ENCODE measurements at regions not wholly inside any gene's neighbourhood (a gene's known extent, or its start where the extent isn't known, plus 50 kb on each side); places are given as distances from the start of the nearest gene placed in this dataset.

DNA sequence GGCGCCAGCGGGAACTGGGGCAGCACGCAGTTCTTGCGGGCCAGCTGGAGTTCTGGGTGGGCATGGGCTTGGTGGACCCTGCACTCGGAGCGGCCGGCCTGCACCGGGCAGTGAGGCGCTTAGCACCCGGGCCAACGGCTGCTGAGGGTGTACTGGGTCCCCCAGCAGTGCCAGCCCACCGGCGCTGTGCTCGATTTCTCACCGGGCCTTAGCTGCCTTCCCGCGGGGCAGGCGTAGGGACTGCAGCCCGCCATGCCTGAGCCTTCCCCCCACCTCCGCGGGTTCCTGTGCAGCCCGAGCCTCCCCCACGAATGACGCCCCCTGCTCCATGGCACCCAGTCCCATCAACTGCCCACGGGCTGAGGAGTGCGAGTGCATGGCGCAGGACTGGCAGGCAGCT lies 168.8 kb downstream of the CD24 start:
- H3K4me3 Mint-ChIP-seq (ENCODE audit: unreplicated experiment): no peak overlapping the region
- TF ChIP-seq, protein P1, sequence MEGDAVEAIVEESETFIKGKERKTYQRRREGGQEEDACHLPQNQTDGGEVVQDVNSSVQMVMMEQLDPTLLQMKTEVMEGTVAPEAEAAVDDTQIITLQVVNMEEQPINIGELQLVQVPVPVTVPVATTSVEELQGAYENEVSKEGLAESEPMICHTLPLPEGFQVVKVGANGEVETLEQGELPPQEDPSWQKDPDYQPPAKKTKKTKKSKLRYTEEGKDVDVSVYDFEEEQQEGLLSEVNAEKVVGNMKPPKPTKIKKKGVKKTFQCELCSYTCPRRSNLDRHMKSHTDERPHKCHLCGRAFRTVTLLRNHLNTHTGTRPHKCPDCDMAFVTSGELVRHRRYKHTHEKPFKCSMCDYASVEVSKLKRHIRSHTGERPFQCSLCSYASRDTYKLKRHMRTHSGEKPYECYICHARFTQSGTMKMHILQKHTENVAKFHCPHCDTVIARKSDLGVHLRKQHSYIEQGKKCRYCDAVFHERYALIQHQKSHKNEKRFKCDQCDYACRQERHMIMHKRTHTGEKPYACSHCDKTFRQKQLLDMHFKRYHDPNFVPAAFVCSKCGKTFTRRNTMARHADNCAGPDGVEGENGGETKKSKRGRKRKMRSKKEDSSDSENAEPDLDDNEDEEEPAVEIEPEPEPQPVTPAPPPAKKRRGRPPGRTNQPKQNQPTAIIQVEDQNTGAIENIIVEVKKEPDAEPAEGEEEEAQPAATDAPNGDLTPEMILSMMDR (IDR thresholded peaks at IDR 0.05; ENCODE audit: partially characterized antibody, unreplicated experiment): no peak
- peaks cover 6% of the 10 kb centered on the region for H3K9me3 Mint-ChIP-seq (ENCODE audit: unreplicated experiment)
- no peaks in the 10 kb centered on the region for H3K4me1 Mint-ChIP-seq (ENCODE audit: low read depth, unreplicated experiment)
- peaks cover 22% of the 10 kb centered on the region for H3K36me3 Mint-ChIP-seq (ENCODE audit: unreplicated experiment)
- no peaks in the 10 kb centered on the region for H3K27me3 Mint-ChIP-seq (ENCODE audit: unreplicated experiment)
- no peak for DNase-seq
- H3K27ac Mint-ChIP-seq (ENCODE audit: unreplicated experiment): no peak overlapping the region

DNA sequence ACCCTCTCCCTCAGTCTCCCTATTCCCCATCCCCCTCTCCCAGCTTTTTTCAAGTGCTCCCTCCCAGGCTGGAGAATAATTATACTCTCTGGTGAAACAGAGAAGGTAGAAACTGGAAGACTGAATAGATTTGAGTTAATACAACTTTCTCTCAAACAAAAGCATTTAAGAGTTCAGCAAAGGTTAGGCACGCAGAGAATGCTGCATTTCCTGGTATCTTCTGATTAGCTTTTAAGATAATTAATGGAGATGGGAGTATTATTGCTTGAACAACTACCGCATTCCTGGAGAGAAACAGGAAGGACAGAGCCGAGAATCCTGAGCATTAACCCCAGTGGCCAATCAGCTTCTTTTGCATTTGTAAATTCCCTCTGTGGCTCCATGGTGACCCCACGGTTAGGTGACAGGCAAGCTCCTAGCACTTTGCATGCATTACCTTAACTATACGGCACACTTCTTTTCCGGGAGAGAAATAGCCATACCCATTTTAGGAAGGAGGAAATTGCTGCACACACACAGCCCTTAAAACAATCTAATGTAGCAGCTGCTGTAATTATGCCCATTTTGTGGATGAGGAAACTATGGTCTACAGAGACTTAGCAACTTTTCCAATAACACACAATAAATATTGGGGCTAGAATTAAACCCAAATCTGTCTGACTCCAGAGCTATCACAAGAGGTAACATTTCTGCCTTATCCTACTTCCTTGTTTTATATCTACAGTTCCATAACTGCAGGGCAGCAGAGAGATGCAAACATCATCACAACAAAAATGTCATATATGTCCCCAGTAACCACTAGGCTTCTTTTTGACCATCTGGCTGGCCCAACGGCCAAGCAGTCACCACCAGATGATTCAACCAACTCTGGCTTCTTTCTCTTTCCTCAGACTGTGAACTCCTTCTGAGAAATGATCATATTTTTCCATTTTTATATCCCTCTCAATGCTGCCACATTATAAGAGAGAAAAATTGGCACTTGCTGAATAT lies 169.9 kb downstream of the CD24 start:
- H3K9me3 Mint-ChIP-seq (ENCODE audit: unreplicated experiment): peaks cover 6% of the 10 kb centered on the region
- H3K4me1 Mint-ChIP-seq (ENCODE audit: low read depth, unreplicated experiment): no peaks in the 10 kb centered on the region
- DNase-seq: no peak
- TF ChIP-seq, protein P1 (IDR thresholded peaks at IDR 0.05; ENCODE audit: partially characterized antibody, unreplicated experiment): no peak
- peaks cover 19% of the 10 kb centered on the region for H3K36me3 Mint-ChIP-seq (ENCODE audit: unreplicated experiment)
- no peak overlapping the region for H3K27ac Mint-ChIP-seq (ENCODE audit: unreplicated experiment)
- no peaks in the 10 kb centered on the region for H3K27me3 Mint-ChIP-seq (ENCODE audit: unreplicated experiment)
- H3K4me3 Mint-ChIP-seq (ENCODE audit: unreplicated experiment): no peak overlapping the region

DNA sequence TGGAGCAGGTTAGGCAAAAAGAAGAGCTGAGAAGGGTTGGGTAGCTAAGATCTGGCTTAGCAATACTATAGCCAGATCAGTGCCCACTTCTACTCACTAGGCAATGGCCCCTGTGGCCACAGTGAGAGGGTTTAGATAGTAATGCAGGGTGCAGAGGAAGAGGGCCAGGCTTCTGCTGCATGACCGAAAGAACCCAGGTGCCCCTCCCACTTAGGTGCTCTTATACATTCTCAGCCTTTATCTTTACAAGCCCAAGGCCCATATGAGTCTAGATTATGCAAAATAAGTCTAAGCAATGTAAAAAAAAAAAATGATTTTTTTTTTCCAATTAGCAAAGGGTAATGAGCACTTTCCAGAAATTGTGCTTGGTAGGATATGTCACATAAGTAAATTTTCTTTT lies 171.3 kb downstream of the CD24 start:
- H3K27ac Mint-ChIP-seq (ENCODE audit: unreplicated experiment): no peak overlapping the region
- no peaks in the 10 kb centered on the region for H3K27me3 Mint-ChIP-seq (ENCODE audit: unreplicated experiment)
- H3K4me1 Mint-ChIP-seq (ENCODE audit: low read depth, unreplicated experiment): no peaks in the 10 kb centered on the region

DNA sequence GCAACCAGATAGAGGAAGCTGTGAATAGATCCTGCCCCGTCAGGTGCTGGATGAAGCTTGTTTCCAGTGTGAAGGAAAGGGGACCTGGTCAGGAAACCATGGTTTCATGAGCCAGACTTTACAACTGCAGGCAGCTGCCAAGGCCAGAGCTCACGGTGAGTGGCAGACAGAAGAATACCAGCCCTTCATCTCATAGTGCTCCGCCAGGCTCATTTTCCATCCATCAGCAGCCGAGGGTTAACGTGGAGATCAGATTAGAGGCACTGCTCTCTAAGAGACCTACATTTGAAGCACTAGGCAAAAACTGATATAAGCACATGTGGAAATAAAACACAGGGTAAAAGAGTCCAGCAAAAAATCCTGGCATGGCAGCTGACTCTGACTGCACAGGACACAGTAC lies 172.4 kb downstream of the CD24 start:
- Mint-ChIP-seq H3K27me3 (ENCODE audit: unreplicated experiment) (no peaks in the 10 kb centered on the region), H3K4me3 (ENCODE audit: unreplicated experiment) (no peak overlapping the region), H3K36me3 (ENCODE audit: unreplicated experiment) (peaks cover 2% of the 10 kb centered on the region), H3K9me3 (ENCODE audit: unreplicated experiment) (peaks cover 3% of the 10 kb centered on the region), H3K27ac (ENCODE audit: unreplicated experiment) (no peak overlapping the region), H3K4me1 (ENCODE audit: low read depth, unreplicated experiment) (no peaks in the 10 kb centered on the region)
- no peak for DNase-seq
- TF ChIP-seq, protein P1 (IDR thresholded peaks at IDR 0.05; ENCODE audit: partially characterized antibody, unreplicated experiment): no peak

More for the DNA sequence above, 171.3 kb downstream of the CD24 start:
- Mint-ChIP-seq H3K9me3 (ENCODE audit: unreplicated experiment) (peaks cover 4% of the 10 kb centered on the region), H3K36me3 (ENCODE audit: unreplicated experiment) (peaks cover 8% of the 10 kb centered on the region), H3K4me3 (ENCODE audit: unreplicated experiment) (no peak overlapping the region)
- TF ChIP-seq, protein P1 (IDR thresholded peaks at IDR 0.05; ENCODE audit: partially characterized antibody, unreplicated experiment): no peak
- DNase-seq: no peak

DNA sequence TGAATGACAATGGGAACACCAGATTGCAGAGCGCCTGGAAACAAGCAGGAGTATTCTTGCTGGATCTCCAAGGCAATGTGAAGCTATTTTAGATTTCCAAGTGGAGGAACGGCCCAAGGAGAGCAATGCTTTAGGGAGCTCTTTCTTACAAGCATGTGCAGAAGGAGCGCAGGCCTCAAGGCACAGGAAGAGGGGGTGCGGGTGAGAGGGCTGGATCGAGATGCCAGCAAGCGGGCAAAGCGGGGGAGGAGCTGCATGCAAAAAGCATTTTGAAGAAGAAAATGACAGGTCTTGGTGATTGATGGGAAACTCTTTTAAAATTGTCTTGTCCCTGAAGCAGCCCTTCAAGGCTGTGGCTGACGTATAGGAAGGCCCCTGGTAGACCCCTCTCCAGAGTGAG lies 171.9 kb downstream of the QRSL1 start:
- Mint-ChIP-seq H3K4me3 (ENCODE audit: unreplicated experiment) (no peak overlapping the region), H3K36me3 (ENCODE audit: unreplicated experiment) (no peaks in the 10 kb centered on the region), H3K27me3 (ENCODE audit: unreplicated experiment) (no peaks in the 10 kb centered on the region), H3K27ac (ENCODE audit: unreplicated experiment) (no peak overlapping the region), H3K4me1 (ENCODE audit: low read depth, unreplicated experiment) (no peaks in the 10 kb centered on the region), H3K9me3 (ENCODE audit: unreplicated experiment) (no peaks in the 10 kb centered on the region)
- no peak for DNase-seq
- TF ChIP-seq, protein P1 (IDR thresholded peaks at IDR 0.05; ENCODE audit: partially characterized antibody, unreplicated experiment): no peak
